ENCODE measurements at regions not wholly inside any gene's neighbourhood (a gene's known extent, or its start where the extent isn't known, plus 50 kb on each side); places are given as distances from the start of the nearest gene placed in this dataset.
"Not testable (repeated sequence)": the region's sequence is repeated elsewhere in the genome, so short reads cannot be mapped to it uniquely, and the experiment has no call there.

- no peak for DNase-seq
Measured at GRCh38 chrX:45445745-45446412, 245.2 kb upstream of the DIPK2B start.

- no peak for DNase-seq
Measured at GRCh38 chrX:45437186-45437585, 236.5 kb upstream of the DIPK2B start.

- DNase-seq = no peak
Measured at GRCh38 chrX:45435481-45435880, 234.8 kb upstream of the DIPK2B start.

- no peak for DNase-seq
Measured at GRCh38 chrX:45434231-45434630, 233.6 kb upstream of the DIPK2B start.

- no peak for DNase-seq
Measured at GRCh38 chrX:45428831-45429230, 228.2 kb upstream of the DIPK2B start.

- DNase-seq = no peak
Measured at GRCh38 chrX:45424326-45424725, 223.7 kb upstream of the DIPK2B start.

GRCh38 chrX:45422216-45422925, 221.7 kb upstream of the DIPK2B start:
- DNase-seq = no peak

- no peak for DNase-seq
Measured at GRCh38 chrX:45421806-45422205, 221.1 kb upstream of the DIPK2B start.

- no peak for DNase-seq
Measured at GRCh38 chrX:45404206-45404605, 203.5 kb upstream of the DIPK2B start.

GRCh38 chrX:45401923-45402322, 201.2 kb upstream of the DIPK2B start:
- DNase-seq = no peak

GRCh38 chrX:45400951-45401725, 200.5 kb upstream of the DIPK2B start:
- DNase-seq = not testable (repeated sequence)

GRCh38 chrX:45400027-45400779, 199.5 kb upstream of the DIPK2B start:
- DNase-seq = no peak

GRCh38 chrX:45385757-45386156, 185.1 kb upstream of the DIPK2B start:
- no peak for DNase-seq

- no peak for DNase-seq
Measured at GRCh38 chrX:45381841-45382240, 181.2 kb upstream of the DIPK2B start.

- DNase-seq = no peak
Measured at GRCh38 chrX:45381366-45381765, 180.7 kb upstream of the DIPK2B start.

GRCh38 chrX:45379236-45379635, 178.6 kb upstream of the DIPK2B start:
- no peak for DNase-seq

- no peak for DNase-seq
Measured at GRCh38 chrX:45372151-45372550, 171.5 kb upstream of the DIPK2B start.

GRCh38 chrX:45368705-45369104, 168.0 kb upstream of the DIPK2B start:
- no peak for DNase-seq

- DNase-seq = no peak
Measured at GRCh38 chrX:45363596-45363995, 162.9 kb upstream of the DIPK2B start.

GRCh38 chrX:45360571-45360970, 159.9 kb upstream of the DIPK2B start:
- no peak for DNase-seq

GRCh38 chrX:45358392-45358791, 157.7 kb upstream of the DIPK2B start:
- no peak for DNase-seq

GRCh38 chrX:45353456-45353855, 152.8 kb upstream of the DIPK2B start:
- DNase-seq = no peak

- no peak for DNase-seq
Measured at GRCh38 chrX:45352611-45353010, 151.9 kb upstream of the DIPK2B start.
